ENCODE measurements at regions not wholly inside any gene's neighbourhood (a gene's known extent, or its start where the extent isn't known, plus 50 kb on each side); places are given as distances from the start of the nearest gene placed in this dataset.

DNA sequence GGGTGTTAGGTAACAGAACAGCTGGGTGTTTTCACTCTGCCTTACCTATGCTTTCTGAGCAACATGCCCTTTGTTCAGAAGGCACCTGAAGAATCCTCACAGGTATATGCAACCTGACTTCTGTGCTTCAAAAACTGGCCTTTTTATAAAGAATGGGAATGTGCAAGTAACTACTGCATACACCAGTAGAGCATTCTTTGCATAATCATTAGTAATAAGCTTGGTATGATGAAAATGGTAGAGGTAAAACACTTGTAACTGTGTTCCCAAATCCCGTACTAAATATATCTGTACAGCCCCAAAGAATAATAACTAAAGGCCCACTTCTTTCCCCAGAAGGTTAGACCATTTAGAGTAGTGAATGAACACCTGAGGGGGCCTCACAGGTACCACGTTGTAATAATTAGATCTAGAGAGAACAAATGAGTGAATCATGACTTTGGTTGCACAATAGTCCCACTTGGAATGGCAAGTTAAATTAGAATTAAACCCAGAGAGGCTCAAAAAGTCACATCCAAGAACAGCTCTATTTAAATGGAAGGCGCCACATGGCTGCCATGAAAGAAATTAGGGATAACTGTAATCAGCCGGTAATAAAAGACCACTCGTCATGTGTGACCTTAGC, 413.9 kb downstream of the KLF12 start:
- TF ChIP-seq SMC3 (IDR thresholded peaks at IDR 0.05; ENCODE audit: low read depth, low read length), result no peak
- TF ChIP-seq, protein P1, sequence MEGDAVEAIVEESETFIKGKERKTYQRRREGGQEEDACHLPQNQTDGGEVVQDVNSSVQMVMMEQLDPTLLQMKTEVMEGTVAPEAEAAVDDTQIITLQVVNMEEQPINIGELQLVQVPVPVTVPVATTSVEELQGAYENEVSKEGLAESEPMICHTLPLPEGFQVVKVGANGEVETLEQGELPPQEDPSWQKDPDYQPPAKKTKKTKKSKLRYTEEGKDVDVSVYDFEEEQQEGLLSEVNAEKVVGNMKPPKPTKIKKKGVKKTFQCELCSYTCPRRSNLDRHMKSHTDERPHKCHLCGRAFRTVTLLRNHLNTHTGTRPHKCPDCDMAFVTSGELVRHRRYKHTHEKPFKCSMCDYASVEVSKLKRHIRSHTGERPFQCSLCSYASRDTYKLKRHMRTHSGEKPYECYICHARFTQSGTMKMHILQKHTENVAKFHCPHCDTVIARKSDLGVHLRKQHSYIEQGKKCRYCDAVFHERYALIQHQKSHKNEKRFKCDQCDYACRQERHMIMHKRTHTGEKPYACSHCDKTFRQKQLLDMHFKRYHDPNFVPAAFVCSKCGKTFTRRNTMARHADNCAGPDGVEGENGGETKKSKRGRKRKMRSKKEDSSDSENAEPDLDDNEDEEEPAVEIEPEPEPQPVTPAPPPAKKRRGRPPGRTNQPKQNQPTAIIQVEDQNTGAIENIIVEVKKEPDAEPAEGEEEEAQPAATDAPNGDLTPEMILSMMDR (conservative IDR thresholded peaks at IDR 0.05; ENCODE audit: low read depth, low read length), result no peak
